BJ (cell line): ENCODE measurements at regions not wholly inside any gene's neighbourhood (a gene's known extent, or its start where the extent isn't known, plus 50 kb on each side); places are given as distances from the start of the nearest gene placed in this dataset.

Experiments
- CTCF ChIA-PET: fragments of 350-600 bp; formaldehyde crosslinking; extraction: SDS; loops from one replicate; lab custom pipeline; 2021; ENCODE audit warnings: antibody characterized with exemption, inconsistent platforms; lab: Yijun Ruan, JAX
- POLR2A ChIA-PET: fragments of 300-600 bp; sonication (Branson Sonifier 250); formaldehyde crosslinking; extraction: SDS; loops from one replicate; lab custom pipeline; 2021; ENCODE audit warnings: antibody characterized with exemption; lab: Charles Lee
- DNase-seq: peaks from one replicate; pipeline ENCODE4 v3.0.0-alpha.2; 2011; ENCODE audit warnings: low read depth
- H3K27me3 ChIP-seq: 2 replicates; pipeline ENCODE4 v1.6.0; 2011; ENCODE audit warnings: low read length; ENCODE audit not compliant: control insufficient read depth, insufficient read depth
- H3K36me3 ChIP-seq: 2 replicates; pipeline ENCODE4 v1.5.1; 2011; ENCODE audit warnings: low read length; ENCODE audit not compliant: control insufficient read depth, insufficient read depth
- H3K4me3 ChIP-seq: 2 replicates; pipeline ENCODE4 v1.5.1; 2011; ENCODE audit warnings: low read depth, mild to moderate bottlenecking, control low read depth, low read length
- TF ChIP-seq, protein P1 (sequence below): IDR thresholded peaks from 2 replicates; pipeline ENCODE4 v1.5.1; 2011; ENCODE audit warnings: low read depth, mild to moderate bottlenecking, control low read depth, inconsistent platforms, low read length, moderate library complexity; ENCODE audit not compliant: insufficient read depth

DNA sequence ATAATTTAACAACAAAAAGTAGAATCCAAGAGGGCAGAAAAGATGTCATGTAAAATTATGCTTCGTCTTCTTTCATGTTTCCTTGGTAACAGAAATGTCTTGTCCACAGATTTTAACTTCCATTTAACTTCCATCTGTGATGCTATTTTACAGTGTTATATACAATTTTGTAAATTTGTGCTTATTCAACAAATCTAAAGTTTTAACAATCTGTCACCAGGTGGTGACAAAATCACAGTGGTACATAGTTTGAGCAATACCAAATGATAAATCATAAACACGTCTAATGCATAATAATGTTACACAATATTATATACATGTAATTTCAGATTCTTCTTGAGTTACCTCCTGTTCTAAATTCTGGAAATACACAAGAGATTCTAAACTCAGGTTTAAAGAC, 784.4 kb upstream of the CELF2 start:
- ChIA-PET CTCF (interaction anchor here (0.9 kb wide), 1 partner anchor 1037 kb away, joined by 3 read pairs; no protein-coding TSS in a partner anchor), POLR2A (no interaction called here)
- DNase-seq = no peak
- TF ChIP-seq, protein P1, sequence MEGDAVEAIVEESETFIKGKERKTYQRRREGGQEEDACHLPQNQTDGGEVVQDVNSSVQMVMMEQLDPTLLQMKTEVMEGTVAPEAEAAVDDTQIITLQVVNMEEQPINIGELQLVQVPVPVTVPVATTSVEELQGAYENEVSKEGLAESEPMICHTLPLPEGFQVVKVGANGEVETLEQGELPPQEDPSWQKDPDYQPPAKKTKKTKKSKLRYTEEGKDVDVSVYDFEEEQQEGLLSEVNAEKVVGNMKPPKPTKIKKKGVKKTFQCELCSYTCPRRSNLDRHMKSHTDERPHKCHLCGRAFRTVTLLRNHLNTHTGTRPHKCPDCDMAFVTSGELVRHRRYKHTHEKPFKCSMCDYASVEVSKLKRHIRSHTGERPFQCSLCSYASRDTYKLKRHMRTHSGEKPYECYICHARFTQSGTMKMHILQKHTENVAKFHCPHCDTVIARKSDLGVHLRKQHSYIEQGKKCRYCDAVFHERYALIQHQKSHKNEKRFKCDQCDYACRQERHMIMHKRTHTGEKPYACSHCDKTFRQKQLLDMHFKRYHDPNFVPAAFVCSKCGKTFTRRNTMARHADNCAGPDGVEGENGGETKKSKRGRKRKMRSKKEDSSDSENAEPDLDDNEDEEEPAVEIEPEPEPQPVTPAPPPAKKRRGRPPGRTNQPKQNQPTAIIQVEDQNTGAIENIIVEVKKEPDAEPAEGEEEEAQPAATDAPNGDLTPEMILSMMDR = no peak
- Histone ChIP-seq H3K36me3 (no peaks in the 10 kb centered on the region), H3K27me3 (no peaks in the 10 kb centered on the region), H3K4me3 (no peak overlapping the region)

DNA sequence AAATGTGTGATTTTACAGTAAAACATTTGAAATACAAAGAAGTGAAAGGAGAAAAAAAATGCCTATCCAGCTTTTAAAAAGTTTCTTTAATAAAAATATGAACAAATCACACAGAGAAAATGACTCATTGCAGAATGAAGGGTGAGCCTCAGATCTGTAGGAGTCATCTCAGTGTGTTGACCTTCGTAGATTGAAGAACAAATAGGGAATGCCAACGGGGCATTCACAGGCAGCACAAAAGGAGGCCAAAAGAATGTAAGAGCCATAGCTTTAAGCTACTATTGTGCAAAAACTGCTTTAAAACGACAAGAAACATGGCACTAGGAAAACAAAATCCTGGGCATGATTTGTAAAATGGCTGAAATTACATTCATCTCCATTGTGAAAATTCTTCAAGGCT, 782.7 kb upstream of the CELF2 start:
- POLR2A ChIA-PET = no interaction called here
- CTCF ChIA-PET = no interaction called here
- no peaks in the 10 kb centered on the region for H3K27me3 ChIP-seq
- TF ChIP-seq, protein P1 = no peak
- no peak overlapping the region for H3K4me3 ChIP-seq
- DNase-seq = no peak
- H3K36me3 ChIP-seq = no peaks in the 10 kb centered on the region

DNA sequence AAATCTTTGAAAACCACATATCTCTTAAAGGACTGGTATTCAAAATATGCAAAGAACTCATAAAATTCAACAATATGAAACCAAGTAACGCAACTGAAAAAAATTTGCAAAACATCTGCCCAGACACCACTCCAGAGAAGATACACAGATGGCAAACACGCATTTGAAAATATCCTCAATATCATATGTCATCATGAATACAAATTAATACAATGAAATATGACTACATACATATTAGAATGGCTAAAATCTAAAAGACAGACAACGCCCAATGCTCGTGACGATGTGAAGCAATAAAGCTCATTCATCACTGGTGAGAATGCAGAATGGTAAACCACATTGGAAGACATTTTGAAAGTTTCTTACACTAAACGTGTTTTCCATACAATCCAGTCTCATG, 770.1 kb upstream of the CELF2 start:
- no peak overlapping the region for H3K4me3 ChIP-seq
- H3K27me3 ChIP-seq = no peaks in the 10 kb centered on the region
- DNase-seq = no peak
- ChIA-PET CTCF (no interaction called here), POLR2A (no interaction called here)
- H3K36me3 ChIP-seq = no peaks in the 10 kb centered on the region
- TF ChIP-seq, protein P1 = no peak

DNA sequence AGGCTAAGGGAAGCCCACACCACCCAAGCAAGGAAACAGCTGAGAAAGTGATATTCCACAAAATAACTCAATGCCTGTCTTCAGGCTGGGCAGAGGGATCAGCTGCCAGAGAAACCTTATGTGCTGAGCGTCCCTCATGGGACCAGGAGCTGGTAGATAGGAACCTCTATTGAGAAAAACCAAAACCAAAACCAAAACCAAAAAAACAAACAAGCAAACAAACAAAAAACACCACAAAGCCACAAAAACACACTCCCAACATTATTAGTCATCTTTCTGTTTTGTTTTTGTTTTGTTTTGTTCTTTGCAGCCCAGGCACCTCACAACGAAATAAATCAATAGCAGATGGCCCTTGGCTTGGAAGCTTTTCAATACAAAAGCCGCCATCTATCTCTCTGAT, 760.8 kb upstream of the CELF2 start:
- CTCF ChIA-PET = no interaction called here
- no peaks in the 10 kb centered on the region for H3K36me3 ChIP-seq
- no peaks in the 10 kb centered on the region for H3K27me3 ChIP-seq
- TF ChIP-seq, protein P1 = no peak
- no peak for DNase-seq
- no peak overlapping the region for H3K4me3 ChIP-seq
- POLR2A ChIA-PET = interaction anchor here (0.5 kb wide), 1 partner anchor 594 kb away, joined by 3 read pairs; no protein-coding TSS in a partner anchor

DNA sequence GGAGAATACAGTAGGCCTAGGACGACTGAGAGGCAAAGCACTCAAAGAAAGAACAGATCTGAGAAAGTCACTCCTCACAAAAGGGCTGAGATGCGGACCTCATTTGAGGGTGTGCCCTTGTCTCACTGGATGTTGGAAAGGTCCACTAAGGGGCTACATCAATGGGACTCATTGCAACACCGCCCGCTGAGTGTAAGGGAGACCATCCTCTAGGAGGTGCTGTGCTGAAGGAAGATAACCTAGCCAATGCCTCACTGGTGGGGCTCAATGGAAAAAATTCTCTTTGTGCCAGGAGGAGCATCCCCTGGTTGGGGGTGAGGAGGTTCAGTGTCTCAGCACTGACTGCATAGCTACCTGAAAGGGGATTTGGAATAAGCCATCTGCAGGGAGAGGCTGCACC, 758.7 kb upstream of the CELF2 start:
- no peaks in the 10 kb centered on the region for H3K27me3 ChIP-seq
- DNase-seq = no peak
- CTCF ChIA-PET = no interaction called here
- TF ChIP-seq, protein P1 = no peak
- POLR2A ChIA-PET = no interaction called here
- no peaks in the 10 kb centered on the region for H3K36me3 ChIP-seq
- no peak overlapping the region for H3K4me3 ChIP-seq
